ENCODE measurements at regions not wholly inside any gene's neighbourhood (a gene's known extent, or its start where the extent isn't known, plus 50 kb on each side); places are given as distances from the start of the nearest gene placed in this dataset.

- Histone ChIP-seq H3K4me1 (no peaks in the 10 kb centered on the region), H3K4me3 (no peak overlapping the region), H3K27ac (no peak overlapping the region), H3K36me3 (no peaks in the 10 kb centered on the region), H3K9me3 (no peaks in the 10 kb centered on the region), H3K27me3 (no peaks in the 10 kb centered on the region)
- no peak for TF ChIP-seq EP300 (IDR thresholded peaks at IDR 0.05)
- no peak for TF ChIP-seq POLR2A (IDR thresholded peaks at IDR 0.05)
- TF ChIP-seq POLR2AphosphoS5 (IDR thresholded peaks at IDR 0.05), result no peak
- no peak for TF ChIP-seq CTCF (IDR thresholded peaks at IDR 0.05)
- ATAC-seq (ENCODE audit: low FRiP score in 2 of 2) (no peak), DNase-seq (no peak)
- 84 to 89% methylated on average over 6 of the region's 6 CpGs for WGBS, 2 donors
Observed at GRCh38 chr3:31252216-31253185, 280.2 kb upstream of the STT3B start.

DNA sequence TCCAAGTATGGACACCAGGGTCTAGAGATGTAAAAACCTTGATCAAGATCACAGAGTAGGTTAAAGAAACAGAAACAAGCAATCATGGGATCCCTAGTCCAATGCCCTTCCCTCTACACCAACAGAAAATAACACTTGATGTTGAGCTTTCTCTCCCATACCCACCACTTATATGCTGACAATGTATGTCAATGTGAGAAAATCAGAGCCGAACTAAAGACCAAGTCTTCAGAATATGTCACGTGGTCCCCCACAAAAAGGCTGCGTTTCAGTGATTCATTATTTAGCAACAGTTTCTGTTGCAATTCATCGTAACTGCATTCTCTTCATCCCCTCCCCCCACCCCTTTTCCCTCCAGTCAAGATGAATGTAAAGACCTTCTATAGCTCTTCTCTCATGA, 278.9 kb upstream of the STT3B start:
- Histone ChIP-seq H3K27ac (no peak overlapping the region), H3K9me3 (no peaks in the 10 kb centered on the region), H3K4me3 (no peak overlapping the region), H3K36me3 (no peaks in the 10 kb centered on the region), H3K27me3 (no peaks in the 10 kb centered on the region), H3K4me1 (no peaks in the 10 kb centered on the region)
- ATAC-seq (ENCODE audit: low FRiP score in 2 of 2) (no peak), DNase-seq (no peak)
- WGBS, 2 donors, result 65 to 70% methylated on average over 4 of the region's 4 CpGs
- TF ChIP-seq POLR2AphosphoS5 (IDR thresholded peaks at IDR 0.05) (no peak), EP300 (IDR thresholded peaks at IDR 0.05) (no peak), POLR2A (IDR thresholded peaks at IDR 0.05) (no peak), CTCF (IDR thresholded peaks at IDR 0.05) (no peak)

GRCh38 chr3:31254483-31254882, 278.2 kb upstream of the STT3B start:
- no peak for DNase-seq
- 82 to 86% methylated on average over 3 of the region's 3 CpGs for WGBS, 2 donors
- H3K27me3 ChIP-seq, result no peaks in the 10 kb centered on the region

GRCh38 chr3:31255007-31255581, 277.6 kb upstream of the STT3B start:
- WGBS, 2 donors, result 53 to 62% methylated on average over 2 of the region's 2 CpGs
- ATAC-seq (ENCODE audit: low FRiP score in 2 of 2) (no peak), DNase-seq (no peak)
- Histone ChIP-seq H3K27me3 (no peaks in the 10 kb centered on the region), H3K4me1 (no peaks in the 10 kb centered on the region), H3K4me3 (no peak overlapping the region), H3K27ac (no peak overlapping the region), H3K36me3 (no peaks in the 10 kb centered on the region), H3K9me3 (no peaks in the 10 kb centered on the region)
- TF ChIP-seq POLR2AphosphoS5 (IDR thresholded peaks at IDR 0.05), result no peak
- no peak for TF ChIP-seq EP300 (IDR thresholded peaks at IDR 0.05)
- no peak for TF ChIP-seq POLR2A (IDR thresholded peaks at IDR 0.05)
- TF ChIP-seq CTCF (IDR thresholded peaks at IDR 0.05), result no peak

More at GRCh38 chr3:31254483-31254882, 278.2 kb upstream of the STT3B start:
- Histone ChIP-seq H3K9me3 (no peaks in the 10 kb centered on the region), H3K4me1 (no peaks in the 10 kb centered on the region), H3K4me3 (no peak overlapping the region), H3K27ac (no peak overlapping the region), H3K36me3 (no peaks in the 10 kb centered on the region)
- no peak for ATAC-seq (ENCODE audit: low FRiP score in 2 of 2)
- TF ChIP-seq CTCF (IDR thresholded peaks at IDR 0.05) (no peak), EP300 (IDR thresholded peaks at IDR 0.05) (no peak), POLR2AphosphoS5 (IDR thresholded peaks at IDR 0.05) (no peak), POLR2A (IDR thresholded peaks at IDR 0.05) (no peak)
